Epithelial cell of esophagus (primary cell): ENCODE measurements at regions not wholly inside any gene's neighbourhood (a gene's known extent, or its start where the extent isn't known, plus 50 kb on each side); places are given as distances from the start of the nearest gene placed in this dataset.
A peak's percentile ranks its signal among the peaks of the same experiment; 100 is the strongest.

Experiments
- DNase-seq: peaks from one replicate; pipeline ENCODE4 v3.0.0; 2010; ENCODE audit warnings: low read depth
- H3K4me3 ChIP-seq: 2 replicates; pipeline ENCODE4 v1.5.1; 2011; ENCODE audit warnings: mild to moderate bottlenecking, low read length, control low read depth
- CTCF ChIP-seq: IDR thresholded peaks from 2 replicates; pipeline ENCODE4 v1.5.1; 2011; ENCODE audit warnings: low read depth, mild to moderate bottlenecking, low read length, control low read depth, inconsistent platforms; ENCODE audit not compliant: insufficient read depth; ENCODE audit errors: missing control alignments

GRCh38 chr5:82789095-82789494 lies 288.1 kb downstream of the TMEM167A start:
- TF ChIP-seq CTCF, result no peak
- no peak for DNase-seq
- no peak overlapping the region for H3K4me3 ChIP-seq

- no peak overlapping the region for H3K4me3 ChIP-seq
- no peak for DNase-seq
- no peak for TF ChIP-seq CTCF
These were observed 290.4 kb downstream of the TMEM167A start for GRCh38 chr5:82786748-82787147.

- H3K4me3 ChIP-seq, result no peak overlapping the region
- no peak for DNase-seq
- no peak for TF ChIP-seq CTCF
These were observed 291.2 kb downstream of the TMEM167A start for GRCh38 chr5:82785882-82786509.

GRCh38 chr5:82785456-82785855 lies 291.7 kb downstream of the TMEM167A start:
- TF ChIP-seq CTCF, result no peak
- no peak overlapping the region for H3K4me3 ChIP-seq
- DNase-seq, result no peak

GRCh38 chr5:82784521-82784920 lies 292.7 kb downstream of the TMEM167A start:
- peak; percentile 51 for DNase-seq
- no peak for TF ChIP-seq CTCF
- no peak overlapping the region for H3K4me3 ChIP-seq

GRCh38 chr5:82777106-82777505 lies 300.1 kb downstream of the TMEM167A start:
- no peak for TF ChIP-seq CTCF
- DNase-seq, result no peak

GRCh38 chr5:82772281-82772680 lies 304.9 kb downstream of the TMEM167A start:
- no peak for TF ChIP-seq CTCF
- DNase-seq, result no peak

More at GRCh38 chr5:82777106-82777505, 300.1 kb downstream of the TMEM167A start:
- H3K4me3 ChIP-seq, result no peak overlapping the region

More at GRCh38 chr5:82772281-82772680, 304.9 kb downstream of the TMEM167A start:
- H3K4me3 ChIP-seq, result no peak overlapping the region
